DMS 273 (cell line): ENCODE measurements at regions not wholly inside any gene's neighbourhood (a gene's known extent, or its start where the extent isn't known, plus 50 kb on each side); places are given as distances from the start of the nearest gene placed in this dataset.
A peak's percentile ranks its signal among the peaks of the same experiment; 100 is the strongest.

Experiments used
- DNase-seq: peaks from one replicate; lab custom pipeline; 2025; ENCODE audit not compliant: unreplicated experiment; lab: John Stamatoyannopoulos, UW

DNA sequence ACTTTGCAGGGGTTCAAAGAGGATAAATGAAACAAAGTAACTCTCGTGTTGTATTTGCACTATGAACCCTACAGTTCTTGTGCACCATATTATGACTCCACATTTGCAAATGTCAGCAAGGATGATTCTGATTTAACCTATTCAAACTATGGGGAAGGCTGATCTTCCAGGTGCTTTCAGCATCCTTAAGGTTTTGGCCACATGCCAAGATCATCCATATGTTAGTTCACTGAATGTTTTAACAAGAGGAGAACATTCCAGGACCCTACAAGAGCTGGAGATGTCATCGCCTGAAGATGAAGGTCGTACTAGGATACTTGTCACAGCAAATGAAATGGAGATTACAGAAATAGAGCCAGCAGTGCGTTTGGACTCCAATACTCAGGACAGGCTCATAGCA, 114.2 kb downstream of the DHRS2 start:
- peak; percentile 30 for DNase-seq

DNA sequence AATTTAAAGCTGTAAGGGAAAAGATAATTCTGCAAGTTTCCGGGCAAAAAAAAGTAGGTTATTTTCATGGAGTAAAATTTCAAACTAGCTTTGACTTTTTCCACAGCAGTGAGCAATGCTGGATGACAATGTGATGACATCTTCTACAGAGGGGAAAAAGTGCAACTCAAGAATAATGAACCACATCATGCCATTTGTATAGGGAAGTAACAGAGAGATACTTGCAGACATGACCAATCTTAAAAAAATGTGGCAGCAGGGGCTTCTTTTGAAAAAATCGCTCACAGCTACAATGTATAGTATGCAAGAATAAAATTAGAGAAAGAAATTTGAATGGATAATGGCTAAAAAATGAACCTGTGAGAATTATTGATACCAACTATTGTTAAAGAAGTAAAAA, 115.5 kb downstream of the DHRS2 start:
- DNase-seq: no peak

DNA sequence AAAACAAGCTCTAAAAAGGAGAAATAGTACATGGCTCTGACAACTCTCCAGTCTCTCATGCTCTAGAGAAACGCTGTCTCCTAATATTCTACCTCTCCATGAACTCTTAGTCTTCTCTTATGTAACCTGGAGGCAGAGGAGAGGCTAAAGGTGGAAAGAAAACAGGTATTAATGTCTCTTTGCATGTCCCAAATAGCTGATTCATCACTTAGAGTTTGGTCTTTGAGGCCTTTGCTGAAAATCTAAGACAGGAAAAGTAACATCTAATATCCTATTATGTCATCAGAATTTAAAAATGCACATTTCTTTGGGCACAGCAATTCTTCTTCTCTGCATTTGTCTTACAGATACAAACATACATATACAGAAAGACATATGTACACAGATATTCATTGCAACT, 127.2 kb downstream of the DHRS2 start:
- no peak for DNase-seq

DNA sequence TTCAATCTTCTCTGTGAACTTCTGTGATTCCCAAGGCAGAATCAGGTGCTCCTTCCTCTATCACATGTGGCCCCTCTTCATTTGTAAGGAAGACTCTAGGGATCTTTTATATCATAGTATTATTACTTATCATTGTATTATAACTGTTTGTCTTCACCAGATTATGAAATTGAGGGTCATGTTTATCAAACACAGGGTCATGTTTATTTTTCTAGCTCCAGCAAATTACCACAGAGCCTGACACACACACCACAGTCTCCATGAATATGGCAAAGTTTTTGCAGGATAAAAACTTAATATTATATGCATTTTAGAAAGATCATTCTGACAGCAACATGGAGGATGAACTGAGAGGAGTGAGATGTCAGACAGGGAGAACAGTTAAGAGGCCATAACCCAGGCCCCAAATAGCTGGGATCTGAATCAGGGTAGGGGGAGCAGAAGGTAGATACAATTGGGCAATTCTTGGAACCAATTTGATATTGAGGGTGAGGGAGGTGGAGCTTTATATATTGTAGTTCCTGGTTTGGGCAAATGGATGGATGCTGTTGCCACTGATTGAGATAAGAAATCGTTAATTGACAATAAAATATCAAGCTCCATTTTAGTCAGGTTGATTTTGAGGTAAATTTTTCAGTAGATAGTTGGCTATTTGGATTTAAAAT, 130.7 kb downstream of the DHRS2 start:
- no peak for DNase-seq

- DNase-seq: peak; percentile 4
Measured at GRCh38 chr14:23769221-23769728, 133.1 kb downstream of the DHRS2 start.

DNA sequence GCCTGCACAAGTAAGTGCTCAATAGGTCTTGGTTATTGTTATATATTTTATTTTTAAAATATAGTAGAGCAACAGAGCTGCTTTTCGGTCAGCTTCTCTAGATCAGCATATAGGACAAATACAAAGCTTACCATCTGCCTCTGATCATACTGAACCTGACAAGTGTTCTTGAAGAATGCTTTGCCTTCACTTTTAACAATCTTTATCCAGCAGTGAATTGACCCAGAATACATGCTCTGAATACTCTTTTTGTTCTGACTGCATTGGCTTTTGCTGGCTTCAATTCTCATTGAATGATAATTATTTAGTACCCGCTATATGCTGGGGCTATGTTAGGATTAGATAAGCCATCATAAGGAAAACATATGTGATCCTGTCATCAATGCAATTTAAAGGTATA, 137.8 kb downstream of the DHRS2 start:
- DNase-seq: no peak

DNA sequence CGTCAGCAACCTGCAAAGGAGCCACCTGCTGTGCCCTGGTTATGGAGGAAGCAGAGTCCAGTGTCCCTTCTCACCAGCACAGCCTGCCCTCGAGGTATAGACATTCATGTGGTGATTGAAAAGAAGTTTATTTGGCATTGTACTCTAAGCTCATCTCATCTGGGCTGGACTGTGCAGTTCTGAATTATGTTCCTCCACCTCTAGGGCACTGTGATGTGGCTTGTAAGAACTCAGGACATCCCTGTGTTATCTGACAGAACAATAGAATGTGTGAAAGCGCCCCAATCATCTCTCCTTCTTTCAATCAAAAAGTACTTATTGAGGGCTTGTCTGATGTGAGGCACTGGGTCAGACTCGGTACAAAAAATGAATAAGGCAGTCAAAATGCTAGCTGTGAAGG, 140.1 kb downstream of the DHRS2 start:
- no peak for DNase-seq

DNA sequence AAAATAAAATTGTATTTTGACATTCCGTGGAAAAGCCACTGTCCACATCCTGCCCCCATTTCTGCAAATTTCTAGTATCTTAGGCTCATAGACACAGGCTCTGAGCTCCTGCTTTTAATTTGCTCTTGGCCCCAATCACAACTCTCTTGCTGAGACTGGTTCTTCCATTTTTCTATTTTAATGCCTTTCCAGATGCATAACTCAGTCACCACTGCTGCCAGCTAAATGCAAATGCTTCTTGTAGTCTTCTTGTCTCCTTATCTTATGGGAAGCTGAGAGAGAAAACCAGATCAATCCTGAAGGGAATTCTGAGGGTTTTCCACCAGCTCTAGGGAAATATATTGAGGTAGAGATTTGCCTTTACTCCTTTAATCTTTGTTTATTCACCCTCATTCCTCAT, 149.0 kb downstream of the DHRS2 start:
- DNase-seq: no peak

- DNase-seq: no peak
Measured at GRCh38 chr14:23787436-23787835, 151.3 kb downstream of the DHRS2 start.

GRCh38 chr14:23789696-23790095, 153.5 kb downstream of the DHRS2 start:
- DNase-seq: no peak

DNA sequence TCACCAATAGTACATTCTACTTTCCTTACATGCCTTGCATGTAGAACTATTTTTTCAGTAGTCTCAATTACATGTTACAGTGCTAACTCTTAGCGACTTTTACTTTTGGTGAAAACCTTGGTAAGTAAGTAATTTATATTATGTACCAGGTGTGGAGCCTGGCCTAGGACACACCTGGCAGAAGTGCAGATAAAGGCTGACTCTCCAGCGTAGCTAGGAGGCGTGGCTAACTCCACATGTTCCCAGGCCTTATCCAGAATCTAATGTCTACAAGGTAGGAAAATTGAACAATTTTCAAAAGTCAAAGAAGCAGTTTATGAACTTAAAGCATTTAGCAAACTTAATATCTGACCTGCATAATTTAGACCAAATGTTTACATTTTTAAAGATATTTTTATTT, 157.4 kb downstream of the DHRS2 start:
- DNase-seq: no peak

DNA sequence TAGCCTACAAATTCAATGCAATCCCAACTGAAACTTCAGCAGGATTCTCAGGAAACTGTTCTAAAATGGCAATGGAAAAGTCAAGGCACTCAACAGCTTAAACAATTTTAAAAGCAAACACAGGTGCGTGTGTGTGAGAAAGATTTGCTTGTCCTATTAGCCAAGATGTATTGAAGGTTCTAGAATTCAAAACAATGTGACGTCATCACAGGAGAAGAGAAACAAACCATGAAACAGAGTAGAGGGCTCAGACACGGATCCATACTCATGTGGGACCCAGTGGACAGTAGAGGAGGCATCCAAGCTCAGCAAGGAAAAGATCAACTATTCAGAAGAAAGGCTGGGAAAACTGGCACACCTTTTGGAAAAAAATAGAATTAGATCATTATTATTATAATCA, 152.8 kb upstream of the DHRS4 start:
- no peak for DNase-seq

GRCh38 chr14:23801766-23802165, 151.8 kb upstream of the DHRS4 start:
- DNase-seq: no peak

DNA sequence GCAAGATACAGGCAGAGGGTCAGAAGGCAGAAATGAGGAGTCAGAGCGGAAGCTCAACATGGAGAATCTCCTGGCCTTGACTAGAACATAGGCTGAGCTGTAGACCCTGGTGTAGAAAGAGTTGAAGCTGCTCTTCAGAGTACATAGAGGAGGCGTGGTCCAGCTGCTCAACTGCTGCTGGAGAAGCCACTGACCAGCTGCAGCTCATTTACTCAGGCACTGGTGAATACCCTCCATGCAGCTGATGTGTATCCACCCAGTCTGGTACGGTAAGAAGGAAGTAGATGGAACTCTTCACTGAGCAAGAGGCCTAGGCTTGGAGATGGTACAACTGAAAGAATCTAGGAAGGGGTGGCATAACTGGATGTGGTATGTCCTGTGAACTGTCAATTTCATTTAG, 148.8 kb upstream of the DHRS4 start:
- no peak for DNase-seq

GRCh38 chr14:23805761-23806160, 147.8 kb upstream of the DHRS4 start:
- no peak for DNase-seq

DNA sequence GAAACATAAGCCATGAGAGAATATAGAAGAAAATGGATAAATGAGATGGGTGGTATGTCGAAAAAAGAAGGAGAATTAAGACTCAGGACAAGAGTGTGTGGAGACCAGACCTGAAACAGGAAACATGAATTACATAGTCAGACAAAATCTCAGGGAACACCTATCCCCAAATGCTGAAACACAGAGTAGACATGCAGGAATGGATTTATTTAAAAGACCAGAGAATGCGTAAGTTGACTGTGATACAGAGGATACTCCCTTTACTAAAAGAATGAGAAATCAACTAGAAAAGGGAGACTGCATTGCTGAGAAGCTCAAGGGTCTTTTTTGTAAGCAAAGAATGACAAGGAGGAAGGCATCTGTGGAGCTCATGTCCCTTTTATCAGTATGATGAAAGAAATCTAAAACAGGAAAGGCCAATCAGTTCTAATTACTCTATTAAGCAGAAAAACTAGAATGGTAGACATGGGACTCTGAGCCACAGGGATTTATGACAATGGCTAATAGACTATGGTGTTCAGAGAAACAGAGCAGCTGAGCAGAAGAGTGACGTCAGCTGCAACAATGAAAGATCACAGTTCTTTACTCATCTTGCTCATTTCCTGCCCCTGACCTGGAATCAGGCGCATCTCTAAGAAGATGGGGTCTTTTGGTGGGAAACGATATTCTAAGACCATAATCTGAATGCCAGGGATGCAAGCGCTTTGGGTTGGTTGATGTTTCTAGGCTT, 138.9 kb upstream of the DHRS4 start:
- no peak for DNase-seq

DNA sequence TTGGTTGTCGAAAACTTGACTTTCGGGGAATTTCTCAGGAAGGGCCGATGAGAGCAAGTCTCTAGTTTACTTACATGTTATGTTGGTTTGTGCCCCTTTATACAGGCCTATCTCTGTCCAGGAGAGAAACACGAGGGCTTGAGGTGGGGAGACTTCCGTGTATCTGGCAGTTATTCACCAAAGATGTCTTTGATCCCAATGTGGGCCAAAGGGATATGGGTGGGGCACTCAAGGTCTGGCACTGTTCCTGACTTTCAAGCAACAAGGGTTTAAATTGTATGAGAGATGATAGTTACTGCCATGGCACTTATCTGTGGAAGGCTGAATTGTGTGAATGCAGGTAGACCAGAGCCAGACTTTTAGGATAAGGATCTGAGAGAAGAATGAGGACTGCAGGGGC, 137.2 kb upstream of the DHRS4 start:
- DNase-seq: no peak

GRCh38 chr14:23817164-23817767, 136.3 kb upstream of the DHRS4 start:
- DNase-seq: no peak

- no peak for DNase-seq
Measured at GRCh38 chr14:23827100-23827892, 126.3 kb upstream of the DHRS4 start.

DNA sequence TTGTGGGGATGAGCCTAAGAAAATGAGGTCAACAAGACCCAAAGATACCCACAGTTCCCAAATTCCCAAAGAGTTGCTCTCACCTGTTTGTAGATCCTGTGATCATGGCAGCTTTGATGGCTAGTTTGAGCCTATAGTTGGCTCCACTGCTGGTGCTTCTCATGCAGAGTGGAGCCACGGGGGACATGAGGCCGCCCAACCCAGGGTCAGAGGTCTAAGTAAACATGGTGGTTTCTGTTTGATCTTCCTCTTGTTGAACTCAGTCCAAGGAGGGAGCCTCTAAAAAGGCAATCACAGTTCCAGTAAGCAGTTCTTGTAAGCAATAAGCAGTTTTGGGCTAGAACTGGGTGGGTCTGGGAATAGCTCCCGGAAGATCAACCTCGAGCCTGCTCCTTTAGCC, 125.6 kb upstream of the DHRS4 start:
- DNase-seq: no peak

GRCh38 chr14:23828616-23829015, 125.0 kb upstream of the DHRS4 start:
- no peak for DNase-seq
